ENCODE measurements at regions not wholly inside any gene's neighbourhood (a gene's known extent, or its start where the extent isn't known, plus 50 kb on each side); places are given as distances from the start of the nearest gene placed in this dataset.

DNA sequence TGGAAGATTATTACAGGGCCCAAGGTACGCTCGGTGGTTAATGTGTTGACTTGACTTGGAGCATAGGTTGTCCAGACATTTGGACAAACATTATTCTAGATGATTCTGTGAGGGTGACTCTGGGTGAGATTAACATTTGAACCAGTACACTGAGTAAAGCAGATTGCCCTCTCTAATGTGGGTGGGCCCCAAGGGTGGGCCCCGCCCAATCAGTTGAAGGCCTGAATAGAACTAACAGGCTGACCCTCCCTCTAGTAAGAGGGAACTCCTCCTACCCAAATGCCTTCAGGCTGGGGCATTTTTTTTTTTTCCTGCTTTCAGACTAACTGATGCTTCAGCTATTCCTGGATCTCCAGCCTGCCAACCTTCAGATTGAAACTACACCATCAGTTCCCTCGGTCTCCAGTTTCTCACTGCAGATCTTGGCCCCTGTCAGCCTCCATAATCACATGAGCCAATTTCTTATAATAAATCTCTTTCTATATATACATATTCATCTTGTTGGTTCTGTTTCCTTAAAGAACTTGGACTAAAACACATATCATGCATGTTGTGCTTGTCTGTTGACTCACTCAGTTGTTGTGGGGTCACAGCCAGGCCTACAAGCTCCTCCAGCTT is 338.1 kb upstream of the BRINP1 start:
- H3K4me1 ChIP-seq (ENCODE audit: insufficient read depth, low read length), result no peaks in the 10 kb centered on the region
- no peak overlapping the region for H2BK15ac ChIP-seq (ENCODE audit: low read depth, low read length)
- no peak overlapping the region for H4K8ac ChIP-seq (replicated peaks; ENCODE audit: insufficient read length, low read depth, low read length)
- DNase-seq, result no peak
- no peak overlapping the region for H2BK20ac ChIP-seq (ENCODE audit: low read depth, low read length, poor library complexity, severe bottlenecking)
- no peaks in the 10 kb centered on the region for H4K20me1 ChIP-seq (ENCODE audit: control insufficient read depth, insufficient read depth, insufficient read length)
- WGBS (ENCODE audit: extremely low coverage, insufficient read length, low lambda C conversion rate), result no CpG with 5 or more reads among the region's 4 CpGs
- no peak overlapping the region for H2BK12ac ChIP-seq (ENCODE audit: insufficient read length, low read depth, low read length)
- H3K27me3 ChIP-seq (ENCODE audit: insufficient read depth, low read length), result no peaks in the 10 kb centered on the region
- no peak overlapping the region for H3K23ac ChIP-seq (ENCODE audit: insufficient read length, low read depth, low read length)
- no peak overlapping the region for H2AFZ ChIP-seq (ENCODE audit: low read length)
- H3K4ac ChIP-seq (ENCODE audit: low read depth, low read length), result no peak overlapping the region
- no peak overlapping the region for H4K5ac ChIP-seq (ENCODE audit: insufficient read length, low read depth, low read length)
- no peak overlapping the region for H2BK5ac ChIP-seq (ENCODE audit: insufficient read length, low read length)
- no peak overlapping the region for H3K14ac ChIP-seq (ENCODE audit: insufficient read depth, low read length)
- H3K9ac ChIP-seq (ENCODE audit: extremely low read depth, insufficient read length, low read length), result no peak overlapping the region
- H3K9me3 ChIP-seq (ENCODE audit: control insufficient read depth, low read depth, low read length), result no peaks in the 10 kb centered on the region
- no peak overlapping the region for H3K4me2 ChIP-seq (ENCODE audit: insufficient read depth, insufficient read length, low read length)
- Mint-ChIP-seq H3K4me1 (no peaks in the 10 kb centered on the region), H3K36me3 (ENCODE audit: insufficient read depth in 1 of 3, low read depth in 3 of 3) (no peaks in the 10 kb centered on the region), H3K9me3 (no peaks in the 10 kb centered on the region), H3K4me3 (no peak overlapping the region), H3K27me3 (ENCODE audit: low read depth) (no peaks in the 10 kb centered on the region; the same call in 1 of the 2 replicates), H3K27ac (peak overlapping the region in 1 of 3 experiments; percentile 57; a peak in 2 of 7 replicates)
- no peak overlapping the region for H2AK5ac ChIP-seq (ENCODE audit: insufficient read length, low read length)
- H3K79me2 ChIP-seq (ENCODE audit: insufficient read depth, low read length), result no peaks in the 10 kb centered on the region
- no peak overlapping the region for H2BK120ac ChIP-seq (ENCODE audit: low read depth, low read length, poor library complexity, severe bottlenecking)
- no peak overlapping the region for H3K27ac ChIP-seq (ENCODE audit: insufficient read length, low read depth, low read length)
- no peak overlapping the region for H3T11ph ChIP-seq (ENCODE audit: low read length)
- no peak overlapping the region for H3K56ac ChIP-seq (ENCODE audit: insufficient read length, low read depth, low read length)
- TF ChIP-seq, protein P1, sequence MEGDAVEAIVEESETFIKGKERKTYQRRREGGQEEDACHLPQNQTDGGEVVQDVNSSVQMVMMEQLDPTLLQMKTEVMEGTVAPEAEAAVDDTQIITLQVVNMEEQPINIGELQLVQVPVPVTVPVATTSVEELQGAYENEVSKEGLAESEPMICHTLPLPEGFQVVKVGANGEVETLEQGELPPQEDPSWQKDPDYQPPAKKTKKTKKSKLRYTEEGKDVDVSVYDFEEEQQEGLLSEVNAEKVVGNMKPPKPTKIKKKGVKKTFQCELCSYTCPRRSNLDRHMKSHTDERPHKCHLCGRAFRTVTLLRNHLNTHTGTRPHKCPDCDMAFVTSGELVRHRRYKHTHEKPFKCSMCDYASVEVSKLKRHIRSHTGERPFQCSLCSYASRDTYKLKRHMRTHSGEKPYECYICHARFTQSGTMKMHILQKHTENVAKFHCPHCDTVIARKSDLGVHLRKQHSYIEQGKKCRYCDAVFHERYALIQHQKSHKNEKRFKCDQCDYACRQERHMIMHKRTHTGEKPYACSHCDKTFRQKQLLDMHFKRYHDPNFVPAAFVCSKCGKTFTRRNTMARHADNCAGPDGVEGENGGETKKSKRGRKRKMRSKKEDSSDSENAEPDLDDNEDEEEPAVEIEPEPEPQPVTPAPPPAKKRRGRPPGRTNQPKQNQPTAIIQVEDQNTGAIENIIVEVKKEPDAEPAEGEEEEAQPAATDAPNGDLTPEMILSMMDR (conservative IDR thresholded peaks at IDR 0.05), result no peak
- H3K79me1 ChIP-seq (ENCODE audit: insufficient read depth, low read depth, low read length, poor library complexity, severe bottlenecking), result no peaks in the 10 kb centered on the region
- H3K18ac ChIP-seq (ENCODE audit: insufficient read length, low read depth, low read length), result no peak overlapping the region
- no peaks in the 10 kb centered on the region for H3K23me2 ChIP-seq (ENCODE audit: insufficient read length, low read depth, low read length, poor library complexity, severe bottlenecking)
- no peak overlapping the region for H4K91ac ChIP-seq (ENCODE audit: insufficient read length, low read depth, low read length)

Measured in H9 (cell line).